Midbrain (tissue), 1 donor: ENCODE measurements at regions not wholly inside any gene's neighbourhood (a gene's known extent, or its start where the extent isn't known, plus 50 kb on each side); places are given as distances from the start of the nearest gene placed in this dataset.

ENCODE experiments used
- DNase-seq: peaks from one replicate; lab custom pipeline; 2025; lab: John Stamatoyannopoulos, UW

- no peak for DNase-seq
These were observed 392.5 kb downstream of the CTTN start for GRCh38 chr11:70790671-70791300.

- DNase-seq, result no peak
These were observed 398.4 kb downstream of the CTTN start for GRCh38 chr11:70796648-70797227.

DNA sequence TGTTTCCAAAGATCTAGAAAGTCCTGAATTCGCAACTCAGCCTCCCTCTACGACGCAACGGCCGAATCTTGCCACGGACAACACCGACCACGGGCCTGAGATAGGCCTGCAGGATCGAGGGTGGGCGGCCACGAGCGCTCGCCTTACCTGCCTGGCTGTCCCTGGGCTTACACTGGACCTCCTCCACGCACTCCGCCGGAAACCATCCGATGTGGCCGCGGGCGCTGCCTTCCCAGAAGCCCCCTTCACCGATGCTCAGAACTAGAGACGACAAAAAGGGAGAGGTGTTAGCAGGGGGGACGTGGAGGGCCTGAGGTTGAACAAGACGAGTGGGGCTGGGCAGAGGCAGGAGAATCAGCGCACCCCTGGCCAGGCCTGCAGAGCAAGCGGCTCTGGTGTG lies 400.0 kb downstream of the CTTN start:
- DNase-seq, result no peak

DNA sequence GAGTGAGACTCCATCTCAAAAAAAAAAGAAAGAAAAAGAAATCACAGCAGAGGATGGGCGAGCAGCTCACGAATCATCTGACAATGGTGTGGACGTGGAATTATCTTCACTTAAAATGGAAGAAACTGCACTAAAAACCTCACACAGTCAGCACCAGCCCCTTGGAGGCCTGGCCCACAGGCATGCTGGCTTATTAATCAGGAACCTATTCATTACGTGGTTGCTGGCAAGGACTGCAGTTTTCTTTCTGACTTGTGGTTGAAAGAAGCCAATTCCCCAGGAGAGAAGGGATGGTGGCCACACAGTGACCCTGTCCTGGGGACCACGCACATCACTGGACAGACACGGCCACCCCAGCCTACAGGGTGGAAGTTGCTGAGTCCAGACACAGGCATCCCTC lies 401.1 kb downstream of the CTTN start:
- DNase-seq, result no peak

DNA sequence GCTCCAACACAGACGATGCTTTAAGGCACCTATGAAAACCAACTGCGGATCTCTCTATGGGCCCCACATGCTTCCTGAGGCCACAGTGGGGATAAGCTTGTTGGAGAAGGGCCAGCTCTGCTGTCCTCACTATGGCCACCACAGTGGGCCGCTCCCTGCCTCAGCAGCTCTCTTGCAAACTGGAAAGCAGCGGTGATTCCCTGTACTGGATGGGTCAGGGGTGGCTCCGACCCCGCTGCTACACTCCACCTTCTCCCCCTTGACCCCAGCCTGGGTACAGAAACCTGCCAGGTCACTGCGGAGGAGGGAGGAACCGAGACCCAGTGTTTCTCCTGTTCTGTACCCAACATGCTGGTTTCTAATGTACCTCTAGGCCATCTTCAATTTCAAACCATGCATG lies 403.9 kb downstream of the CTTN start:
- DNase-seq, result no peak

- DNase-seq, result no peak
These were observed 406.0 kb downstream of the CTTN start for GRCh38 chr11:70804139-70804837.

DNA sequence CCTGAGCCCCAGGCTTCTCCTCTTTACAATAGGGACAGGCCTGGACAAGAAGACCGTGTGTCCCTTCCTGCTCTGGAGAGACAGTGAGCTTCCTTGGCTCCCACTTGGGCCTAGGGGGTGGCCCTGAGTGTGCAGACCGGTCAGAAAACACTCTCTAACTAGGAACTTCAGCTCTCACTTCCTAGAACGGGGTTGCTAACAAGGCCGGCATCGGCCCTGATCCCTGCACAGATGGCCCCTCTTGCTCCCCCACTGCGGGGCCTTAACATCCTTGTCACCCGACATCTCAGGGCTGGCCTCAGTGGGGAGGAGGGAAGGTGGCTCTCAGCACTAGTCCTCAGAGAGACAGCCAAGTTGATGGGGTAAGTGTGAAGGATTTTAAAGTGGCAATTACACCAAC lies 406.9 kb downstream of the CTTN start:
- DNase-seq, result no peak

DNA sequence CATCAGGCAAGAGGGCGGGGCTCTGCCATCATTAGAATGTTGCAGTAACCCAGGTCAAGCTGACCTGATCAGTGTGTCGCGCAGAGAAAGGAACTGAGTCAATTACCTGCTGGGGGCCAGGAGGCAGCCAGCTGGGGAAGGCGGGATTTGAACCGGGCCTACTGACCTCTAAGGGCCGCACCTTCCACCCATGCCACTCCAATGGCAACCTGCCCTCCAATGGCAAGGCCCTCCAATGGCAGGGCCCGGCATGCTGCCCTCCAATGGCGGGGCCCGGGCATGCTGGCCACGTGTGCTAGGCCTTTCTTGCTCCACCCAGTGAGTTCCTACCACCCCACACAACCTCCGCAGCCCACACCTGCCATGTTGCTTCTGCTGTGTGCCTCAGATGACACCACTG lies 407.6 kb downstream of the CTTN start:
- no peak for DNase-seq

- no peak for DNase-seq
These were observed 408.3 kb downstream of the CTTN start for GRCh38 chr11:70806461-70807194.

DNA sequence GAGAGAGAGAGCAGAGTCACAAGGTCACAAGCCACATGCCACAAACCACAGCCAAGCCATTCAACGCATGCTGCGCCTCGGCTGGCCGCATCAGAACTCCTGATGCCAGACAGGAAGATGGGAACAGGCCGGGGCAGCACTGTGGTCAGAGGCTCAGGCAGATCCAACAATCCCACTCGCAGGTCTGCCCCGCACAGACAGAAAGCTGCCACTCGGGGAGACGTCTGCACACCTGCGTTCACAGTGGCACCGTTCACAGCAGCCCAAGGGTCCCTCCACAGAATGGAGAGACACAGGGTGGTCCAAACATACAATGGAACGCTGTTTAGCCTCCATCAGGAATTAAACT lies 408.8 kb downstream of the CTTN start:
- no peak for DNase-seq

DNA sequence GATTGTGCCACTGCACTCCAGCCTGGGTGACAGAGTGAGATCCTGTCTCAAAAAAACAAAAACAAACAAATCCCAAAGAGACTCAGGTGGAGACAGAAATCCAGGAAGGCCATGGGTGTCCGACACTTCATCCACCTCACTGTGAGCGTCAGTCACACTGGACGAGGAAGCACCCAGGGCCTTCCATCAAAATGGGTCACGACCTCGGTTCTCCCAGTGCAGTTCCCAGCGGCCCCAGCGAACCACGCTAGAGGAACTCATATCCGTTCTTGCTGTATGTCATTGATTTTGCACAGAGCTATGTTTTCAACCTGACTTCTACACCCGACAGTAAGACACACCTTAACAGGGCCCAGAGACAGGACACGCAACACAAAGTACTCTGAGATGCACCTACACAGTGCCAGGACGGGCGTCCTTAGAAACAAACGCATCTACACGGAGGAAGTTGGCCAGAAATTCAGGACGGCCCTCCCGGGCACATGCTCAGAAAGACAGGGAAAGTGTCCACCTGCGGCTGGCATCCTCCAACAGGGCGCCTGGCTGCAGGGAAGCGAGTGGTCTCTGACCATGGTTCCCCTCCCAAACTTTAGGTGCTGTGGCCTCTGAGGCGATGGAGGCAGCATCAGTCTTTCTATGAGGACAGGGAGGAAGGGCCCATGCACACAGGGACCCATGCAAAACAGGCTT lies 410.5 kb downstream of the CTTN start:
- DNase-seq, result no peak

DNA sequence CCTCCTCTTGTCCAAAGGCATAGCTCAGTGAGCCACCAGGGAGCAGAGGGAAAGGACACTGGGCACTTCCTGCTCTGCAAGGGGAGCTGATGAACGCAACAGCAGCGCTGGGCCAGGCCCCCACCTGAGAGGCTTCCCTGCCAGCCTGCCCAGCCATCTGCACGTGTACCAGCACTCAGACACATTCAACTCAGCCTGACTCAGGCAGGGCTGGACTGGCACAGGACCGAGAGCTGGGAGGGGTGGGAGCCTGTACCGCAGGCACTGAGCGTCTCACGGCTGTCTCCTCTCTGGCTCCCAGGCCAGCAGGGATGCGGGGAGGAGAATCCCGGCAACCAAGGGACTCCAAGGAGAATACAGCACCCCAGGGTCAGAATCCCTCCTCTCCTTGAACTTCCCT lies 411.8 kb downstream of the CTTN start:
- no peak for DNase-seq

GRCh38 chr11:70810681-70811080 lies 412.4 kb downstream of the CTTN start:
- DNase-seq, result no peak

GRCh38 chr11:70811483-70811882 lies 413.2 kb downstream of the CTTN start:
- no peak for DNase-seq

- DNase-seq, result no peak
These were observed 413.6 kb downstream of the CTTN start for GRCh38 chr11:70811915-70812314.

DNA sequence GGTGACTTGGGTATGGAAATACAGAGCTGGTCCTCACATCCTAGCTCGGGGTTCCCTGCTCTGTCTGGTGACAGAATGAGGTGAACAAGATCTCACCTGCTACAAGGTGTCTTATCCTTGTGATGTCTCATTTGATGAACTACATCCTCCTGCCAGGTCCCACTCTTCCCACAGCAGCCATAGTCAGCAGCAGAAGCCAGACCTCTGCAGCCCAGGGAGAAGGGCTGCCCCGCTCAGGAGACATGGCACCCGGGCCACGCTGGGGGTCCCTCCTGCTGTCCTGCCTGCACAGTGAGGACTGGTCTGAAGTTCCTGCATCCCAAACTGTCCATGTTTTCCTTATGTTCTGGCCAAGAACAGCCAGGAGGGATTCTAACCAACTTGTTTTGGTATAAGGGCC lies 414.1 kb downstream of the CTTN start:
- DNase-seq, result no peak

DNA sequence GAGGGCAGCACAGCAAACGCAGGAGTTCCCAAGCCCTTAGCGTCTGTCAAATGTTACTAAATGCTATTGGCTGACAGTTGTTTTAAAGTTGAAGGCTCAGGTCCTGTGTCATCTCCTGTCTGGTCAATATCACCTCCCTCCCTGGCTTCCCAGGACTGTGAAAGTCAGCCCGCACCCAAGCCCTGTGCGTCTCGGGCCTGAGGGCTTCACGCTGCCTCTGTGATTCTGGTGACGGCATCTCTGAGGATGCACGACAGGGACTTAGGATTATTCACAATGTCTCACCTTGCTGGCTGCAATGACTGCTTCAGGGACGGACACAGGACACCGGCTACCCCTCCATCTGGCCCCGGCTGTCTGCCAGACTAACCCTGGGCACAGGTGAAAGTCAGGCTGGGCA lies 415.3 kb downstream of the CTTN start:
- no peak for DNase-seq

DNA sequence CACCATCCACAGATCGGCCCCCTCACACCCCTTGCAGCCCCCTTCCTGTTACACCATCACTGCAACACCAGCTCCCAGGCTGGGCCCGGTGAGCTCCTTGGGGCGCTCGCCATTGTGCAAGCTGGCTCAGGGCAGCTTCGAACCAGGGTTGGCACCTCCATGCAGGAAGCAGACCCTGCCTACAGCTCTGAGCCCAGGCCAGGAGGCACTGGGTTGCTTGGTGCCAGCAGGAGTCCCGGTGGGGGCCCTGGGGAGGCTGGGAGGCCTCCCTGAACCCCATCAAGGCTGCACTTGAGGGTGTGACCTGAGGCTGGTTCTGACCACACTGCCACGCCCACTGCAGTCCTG lies 417.1 kb downstream of the CTTN start:
- no peak for DNase-seq

GRCh38 chr11:70816156-70816678 lies 417.9 kb downstream of the CTTN start:
- no peak for DNase-seq

GRCh38 chr11:70818351-70818750 lies 420.0 kb downstream of the CTTN start:
- no peak for DNase-seq

DNA sequence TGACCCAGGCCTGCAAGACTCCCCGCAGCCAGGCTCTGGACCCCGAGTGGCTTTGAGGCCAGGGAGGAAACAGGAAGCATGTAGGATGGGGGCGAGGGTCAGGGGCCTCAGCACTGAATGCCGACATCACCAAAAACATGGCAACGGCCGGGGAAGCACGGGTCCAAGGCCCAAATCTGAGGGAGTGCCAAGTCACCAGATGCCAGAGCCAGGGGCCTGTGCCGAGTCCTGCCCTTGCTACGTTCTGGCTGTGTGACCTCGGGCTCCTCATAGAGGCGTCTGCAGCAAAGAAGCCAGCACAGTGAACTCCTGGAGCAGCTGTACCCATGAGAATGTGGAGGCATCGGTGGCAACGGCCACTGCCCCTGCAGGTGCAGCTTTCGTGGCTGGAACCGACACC lies 420.7 kb downstream of the CTTN start:
- no peak for DNase-seq

- no peak for DNase-seq
These were observed 422.0 kb downstream of the CTTN start for GRCh38 chr11:70820311-70820710.
